ENCODE measurements at regions not wholly inside any gene's neighbourhood (a gene's known extent, or its start where the extent isn't known, plus 50 kb on each side); places are given as distances from the start of the nearest gene placed in this dataset.

- H3K79me2 ChIP-seq (ENCODE audit: control insufficient read depth in 1 of 2, insufficient read depth in 2 of 2, low read length in 2 of 2), result no peaks in the 10 kb centered on the region
- no peak overlapping the region for H4K8ac ChIP-seq (ENCODE audit: extremely low read depth, insufficient read depth, low read length)
- H3K4me1 ChIP-seq (replicated peaks in 1 of 4; ENCODE audit: control insufficient read depth in 3 of 4, insufficient read depth in 4 of 4, low read length in 3 of 4), result peaks cover 0 to 4% (median 0%) of the 10 kb centered on the region in 4 experiments; a peak in 2 of 7 replicates
- H3K4me2 ChIP-seq (ENCODE audit: insufficient read depth in 1 of 2, low read depth in 2 of 2, low read length in 2 of 2), result no peak overlapping the region
- no CpG with 5 or more reads among the region's 1 CpG for WGBS, 2 experiments (ENCODE audit: extremely low coverage in 1 of 2, insufficient coverage in 1 of 2, insufficient read length in 1 of 2, insufficient replicate concordance in 2 of 2, low coverage in 1 of 2, low lambda C conversion rate in 2 of 2, missing lambda C conversion rate in 1 of 2)
- H3K4me3 ChIP-seq (ENCODE audit: extremely low read depth in 1 of 4, insufficient read depth in 2 of 4, low read depth in 3 of 4, low read length in 4 of 4), result no peak overlapping the region
- no peak overlapping the region for H2BK120ac ChIP-seq (replicated peaks; ENCODE audit: low read depth, low read length)
- H2BK5ac ChIP-seq (ENCODE audit: low read depth, low read length), result no peak overlapping the region
- no peak overlapping the region for H3K56ac ChIP-seq (replicated peaks; ENCODE audit: insufficient read length, low read depth, low read length)
- ChIA-PET POLR2A (ENCODE audit: partially characterized antibody) (no interaction called here), CTCF (ENCODE audit: partially characterized antibody) (interaction anchor here (0.6 kb wide), 1 partner anchor 1745 kb away, joined by 3 read pairs; no protein-coding TSS in a partner anchor)
- no peaks in the 10 kb centered on the region for H3K23me2 ChIP-seq (ENCODE audit: low read depth, low read length)
- no peaks in the 10 kb centered on the region for H3K79me1 ChIP-seq (ENCODE audit: low read depth, low read length)
- no peak overlapping the region for H3K18ac ChIP-seq (ENCODE audit: extremely low read depth, low read length)
- H3K27ac ChIP-seq (ENCODE audit: low read depth, low read length), result no peak overlapping the region
- H4K20me1 ChIP-seq (replicated peaks in 1 of 2; ENCODE audit: control insufficient read depth in 1 of 2, insufficient read depth in 2 of 2, low read length in 2 of 2), result no peaks in the 10 kb centered on the region
- H3K23ac ChIP-seq (ENCODE audit: insufficient read length), result no peak overlapping the region
- H3K9me3 ChIP-seq (ENCODE audit: insufficient read depth in 2 of 2, low read depth in 1 of 2, low read length in 1 of 2), result no peaks in the 10 kb centered on the region
- no peak overlapping the region for H4K5ac ChIP-seq (ENCODE audit: insufficient read length, low read depth, low read length)
- no peak for DNase-seq (ENCODE audit: low read depth in 1 of 2, low spot score in 2 of 2)
- H3K36me3 ChIP-seq (ENCODE audit: control insufficient read depth in 2 of 4, insufficient read depth in 4 of 4, low read length in 3 of 4), result no peaks in the 10 kb centered on the region
- no peaks in the 10 kb centered on the region for H3K27me3 ChIP-seq (replicated peaks in 1 of 4; ENCODE audit: control insufficient read depth in 3 of 4, extremely low read depth in 1 of 4, insufficient read depth in 3 of 4, low read length in 3 of 4)
- no peak for TF ChIP-seq SP1 (IDR thresholded peaks at IDR 0.05; ENCODE audit: low read depth, low read length)
- TF ChIP-seq ZNF274 (IDR thresholded peaks at IDR 0.05; ENCODE audit: borderline replicate concordance, extremely low read depth, low read length), result no peak
- no peak for TF ChIP-seq SRF (IDR thresholded peaks at IDR 0.05; ENCODE audit: low read depth, low read length)
- TF ChIP-seq GTF2F1 (IDR thresholded peaks at IDR 0.05; ENCODE audit: borderline replicate concordance, low read depth, low read length), result no peak
- TF ChIP-seq ASH2L (IDR thresholded peaks at IDR 0.05; ENCODE audit: low read length), result no peak
- TF ChIP-seq CBX5 (IDR thresholded peaks at IDR 0.05; ENCODE audit: low read depth, low read length), result no peak
- no peak for TF ChIP-seq BCL11A (IDR thresholded peaks at IDR 0.05; ENCODE audit: low read depth in 2 of 2, low read length in 2 of 2)
- TF ChIP-seq MAFK (IDR thresholded peaks at IDR 0.05; ENCODE audit: low read depth, low read length), result no peak
- no peak overlapping the region for H3K4ac ChIP-seq (replicated peaks; ENCODE audit: insufficient read length, low read depth, low read length)
- no peak overlapping the region for H3K14ac ChIP-seq (ENCODE audit: insufficient read length)
- H2AFZ ChIP-seq (ENCODE audit: low read length), result no peak overlapping the region
- FAIRE-seq, result no peak
- H2BK12ac ChIP-seq (ENCODE audit: low read depth, low read length), result no peak overlapping the region
- no peak overlapping the region for H2BK20ac ChIP-seq (ENCODE audit: low read length)
- H4K91ac ChIP-seq (replicated peaks; ENCODE audit: insufficient read length, low read length), result no peak overlapping the region
- H3K9ac ChIP-seq (replicated peaks in 1 of 4; ENCODE audit: extremely low read depth in 1 of 4, low read depth in 3 of 4, low read length in 3 of 4), result no peak overlapping the region
- H2BK15ac ChIP-seq (ENCODE audit: low read length), result no peak overlapping the region
- H2AK5ac ChIP-seq (ENCODE audit: low read depth, low read length), result no peak overlapping the region
These were observed 1217.7 kb downstream of the PCDH19 start for GRCh38 chrX:99192421-99192820.

Data from H1 (cell line).